Parathyroid adenoma (tissue), 2 donors: ENCODE measurements at regions not wholly inside any gene's neighbourhood (a gene's known extent, or its start where the extent isn't known, plus 50 kb on each side); places are given as distances from the start of the nearest gene placed in this dataset.

Experiments
- H2AFZ ChIP-seq: fragments of 300-600 bp; sonication (generic); one replicate; pipeline ENCODE4 v1.7.0; 2017; ENCODE audit warnings: antibody characterized with exemption, mild to moderate bottlenecking
- H3K27ac ChIP-seq: fragments of 300-600 bp; sonication (generic); one replicate; pipeline ENCODE4 v1.7.0; 2017
- H3K27me3 ChIP-seq: fragments of 300-600 bp; sonication (generic); one replicate; pipeline ENCODE4 v1.7.0; 2017; ENCODE audit warnings: low read length; ENCODE audit not compliant: control insufficient read depth, insufficient read depth
- H3K36me3 ChIP-seq: fragments of 300-600 bp; sonication (generic); one replicate; pipeline ENCODE4 v1.7.0; 2017; ENCODE audit warnings: low read length; ENCODE audit not compliant: control insufficient read depth, insufficient read depth
- H3K4me1 ChIP-seq: fragments of 300-600 bp; sonication (generic); one replicate; pipeline ENCODE4 v1.7.0; 2017; ENCODE audit warnings: control low read depth
- H3K4me2 ChIP-seq: fragments of 300-600 bp; sonication (generic); one replicate; pipeline ENCODE4 v1.7.0; 2017; ENCODE audit warnings: low read length
- H3K4me3 ChIP-seq: fragments of 300-600 bp; sonication (generic); one replicate; pipeline ENCODE4 v1.7.0; 2017; ENCODE audit warnings: low read depth, low read length
- H3K79me2 ChIP-seq: fragments of 300-600 bp; sonication (generic); one replicate; pipeline ENCODE4 v1.7.0; 2017; ENCODE audit warnings: control low read depth
- H3K9ac ChIP-seq: fragments of 300-600 bp; sonication (generic); one replicate; pipeline ENCODE4 v1.7.0; 2017; ENCODE audit warnings: mild to moderate bottlenecking
- H3K9me3 ChIP-seq: fragments of 300-600 bp; sonication (generic); one replicate; pipeline ENCODE4 v1.7.0; 2017; ENCODE audit warnings: low read length; ENCODE audit not compliant: control insufficient read depth
- TF ChIP-seq, protein P1 (sequence below): fragments of 300-600 bp; sonication (generic); IDR thresholded peaks from one replicate; pipeline ENCODE4 v1.7.0; 2017; ENCODE audit warnings: antibody characterized with exemption, mild to moderate bottlenecking
- donor health status: primary hyperparathyroidism.

DNA sequence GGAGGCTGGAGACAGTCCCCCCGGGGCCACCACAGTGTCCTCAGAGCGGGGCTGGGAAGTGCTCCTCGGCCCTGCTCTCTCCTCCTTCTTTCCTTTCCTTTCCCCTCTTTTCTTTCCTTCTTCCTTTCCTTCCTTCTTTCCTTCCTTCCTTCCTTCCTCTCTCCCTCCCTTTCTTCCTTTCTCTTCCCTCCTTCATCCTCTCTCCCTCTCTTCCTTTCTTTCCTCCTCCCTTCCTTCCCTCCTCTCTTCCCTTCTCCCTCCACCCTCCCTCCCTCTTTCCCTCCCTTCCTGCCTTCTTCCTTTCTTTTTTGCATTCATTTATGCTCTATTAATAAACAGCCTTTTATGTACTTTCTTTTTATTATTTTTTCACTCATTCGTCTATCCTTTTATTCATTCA is 127.1 kb upstream of the TCERG1L start:
- H3K9ac ChIP-seq, result no peak overlapping the region
- no peak overlapping the region for H3K4me3 ChIP-seq
- H3K36me3 ChIP-seq, result no peaks in the 10 kb centered on the region
- peaks cover 5% of the 10 kb centered on the region for H3K27me3 ChIP-seq
- no peaks in the 10 kb centered on the region for H3K79me2 ChIP-seq
- H3K4me2 ChIP-seq, result no peak overlapping the region
- TF ChIP-seq, protein P1, sequence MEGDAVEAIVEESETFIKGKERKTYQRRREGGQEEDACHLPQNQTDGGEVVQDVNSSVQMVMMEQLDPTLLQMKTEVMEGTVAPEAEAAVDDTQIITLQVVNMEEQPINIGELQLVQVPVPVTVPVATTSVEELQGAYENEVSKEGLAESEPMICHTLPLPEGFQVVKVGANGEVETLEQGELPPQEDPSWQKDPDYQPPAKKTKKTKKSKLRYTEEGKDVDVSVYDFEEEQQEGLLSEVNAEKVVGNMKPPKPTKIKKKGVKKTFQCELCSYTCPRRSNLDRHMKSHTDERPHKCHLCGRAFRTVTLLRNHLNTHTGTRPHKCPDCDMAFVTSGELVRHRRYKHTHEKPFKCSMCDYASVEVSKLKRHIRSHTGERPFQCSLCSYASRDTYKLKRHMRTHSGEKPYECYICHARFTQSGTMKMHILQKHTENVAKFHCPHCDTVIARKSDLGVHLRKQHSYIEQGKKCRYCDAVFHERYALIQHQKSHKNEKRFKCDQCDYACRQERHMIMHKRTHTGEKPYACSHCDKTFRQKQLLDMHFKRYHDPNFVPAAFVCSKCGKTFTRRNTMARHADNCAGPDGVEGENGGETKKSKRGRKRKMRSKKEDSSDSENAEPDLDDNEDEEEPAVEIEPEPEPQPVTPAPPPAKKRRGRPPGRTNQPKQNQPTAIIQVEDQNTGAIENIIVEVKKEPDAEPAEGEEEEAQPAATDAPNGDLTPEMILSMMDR, result no peak
- H3K9me3 ChIP-seq, result no peaks in the 10 kb centered on the region
- H3K27ac ChIP-seq, result no peak overlapping the region
- no peaks in the 10 kb centered on the region for H3K4me1 ChIP-seq
- H2AFZ ChIP-seq, result no peak overlapping the region

DNA sequence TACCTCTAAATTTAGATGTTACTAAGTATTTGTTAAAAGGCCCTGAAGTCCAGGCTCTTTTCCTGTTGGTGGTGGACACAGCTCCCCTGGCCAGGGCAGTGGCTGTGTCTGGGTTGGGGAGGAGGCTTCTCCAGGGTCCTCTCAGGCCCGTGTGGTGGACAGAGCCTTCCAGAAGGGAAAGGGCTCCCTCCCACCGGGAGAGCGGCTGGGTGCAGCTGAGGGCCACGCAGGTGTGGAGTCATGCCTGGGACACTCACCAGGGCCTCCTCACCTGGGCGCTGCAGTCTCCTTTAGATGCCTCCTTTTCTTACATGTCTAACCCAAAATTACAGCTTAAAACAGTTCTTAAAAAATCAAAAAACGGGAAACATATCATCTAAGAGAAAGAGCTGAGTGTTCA is 128.2 kb upstream of the TCERG1L start:
- Histone ChIP-seq H3K27ac (no peak overlapping the region), H3K4me3 (no peak overlapping the region), H3K4me2 (no peak overlapping the region), H3K9ac (no peak overlapping the region), H3K79me2 (no peaks in the 10 kb centered on the region), H2AFZ (no peak overlapping the region), H3K4me1 (no peaks in the 10 kb centered on the region), H3K36me3 (no peaks in the 10 kb centered on the region), H3K9me3 (no peaks in the 10 kb centered on the region), H3K27me3 (peaks cover 11% of the 10 kb centered on the region)
- TF ChIP-seq, protein P1, result no peak

DNA sequence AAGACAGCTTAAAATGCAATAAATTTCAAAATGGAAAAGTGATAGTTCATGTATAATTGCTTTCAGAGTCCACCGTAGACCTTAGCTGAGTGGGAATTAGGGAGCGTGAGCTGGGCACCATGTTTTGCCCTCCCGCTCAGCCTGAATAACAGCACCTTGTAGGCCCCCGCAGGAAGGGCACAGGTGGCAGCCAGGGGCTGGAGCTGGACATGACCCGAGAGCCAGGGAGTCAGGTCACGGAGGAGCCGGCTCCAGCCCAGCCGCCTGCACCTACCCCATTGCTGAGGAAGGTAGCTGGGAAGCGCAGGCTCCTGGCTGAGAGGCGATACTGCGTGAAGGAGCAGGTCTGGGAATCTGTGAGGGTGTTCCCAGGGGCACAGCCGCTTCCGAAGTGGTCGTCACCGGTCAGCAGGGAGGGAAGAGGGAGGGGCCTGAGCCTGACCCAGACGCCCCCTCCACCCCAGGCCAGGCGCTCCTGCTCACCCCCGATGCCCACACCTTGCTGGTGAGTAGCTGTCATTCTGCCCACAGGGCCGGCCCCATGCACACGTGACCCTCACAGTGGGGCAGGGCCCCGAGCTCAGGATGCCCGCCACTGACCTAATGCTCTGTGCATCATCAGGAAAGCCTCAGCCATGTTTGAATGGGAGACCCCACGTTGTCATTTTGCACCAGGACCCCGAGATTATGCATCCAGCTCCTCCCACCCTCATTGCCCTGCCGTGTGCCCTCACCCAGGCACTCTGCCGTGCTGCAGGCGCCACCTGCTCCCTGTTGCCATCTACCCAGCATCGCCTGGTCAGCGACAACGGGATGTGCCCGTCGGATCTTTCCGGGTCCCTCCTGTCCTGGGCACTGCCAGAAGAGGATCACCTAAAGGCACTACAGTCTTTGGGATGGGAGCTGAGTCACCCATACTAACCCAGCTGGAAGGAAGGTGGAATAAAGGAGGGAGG is 129.2 kb upstream of the TCERG1L start:
- H3K36me3 ChIP-seq, result no peaks in the 10 kb centered on the region
- no peak overlapping the region for H2AFZ ChIP-seq

DNA sequence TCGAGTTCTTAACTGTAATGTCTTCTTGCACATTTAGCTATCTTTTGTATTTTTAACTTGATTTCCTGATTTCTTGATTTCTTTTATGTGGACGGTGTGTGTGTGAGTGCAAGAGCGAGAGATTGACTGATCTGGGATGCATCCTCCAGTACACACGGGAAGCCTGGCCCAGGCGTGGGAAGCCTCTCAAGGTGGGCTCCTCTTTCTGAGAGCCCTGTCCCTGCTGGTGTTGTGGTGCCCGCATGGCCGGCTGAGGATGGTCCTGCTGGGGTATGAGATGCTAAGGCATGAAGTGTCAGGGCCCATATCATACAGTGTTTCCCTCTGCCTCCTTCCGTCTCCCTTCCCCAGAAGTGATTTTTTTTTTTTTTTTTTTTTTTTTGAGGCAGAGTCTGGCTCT is 130.8 kb upstream of the TCERG1L start:
- H3K27ac ChIP-seq, result no peak overlapping the region
- no peak overlapping the region for H3K4me2 ChIP-seq
- H2AFZ ChIP-seq, result no peak overlapping the region
- no peak overlapping the region for H3K9ac ChIP-seq
- H3K27me3 ChIP-seq, result peaks cover 11% of the 10 kb centered on the region
- no peaks in the 10 kb centered on the region for H3K79me2 ChIP-seq
- no peaks in the 10 kb centered on the region for H3K9me3 ChIP-seq
- H3K4me1 ChIP-seq, result no peaks in the 10 kb centered on the region
- H3K36me3 ChIP-seq, result no peaks in the 10 kb centered on the region
- H3K4me3 ChIP-seq, result no peak overlapping the region
- TF ChIP-seq, protein P1, result no peak

More for the DNA sequence above, 129.2 kb upstream of the TCERG1L start:
- no peaks in the 10 kb centered on the region for H3K4me1 ChIP-seq
- H3K4me3 ChIP-seq, result no peak overlapping the region
- H3K9ac ChIP-seq, result no peak overlapping the region
- H3K27ac ChIP-seq, result no peak overlapping the region
- H3K79me2 ChIP-seq, result no peaks in the 10 kb centered on the region
- peaks cover 11% of the 10 kb centered on the region for H3K27me3 ChIP-seq
- TF ChIP-seq, protein P1, result no peak
- H3K4me2 ChIP-seq, result no peak overlapping the region
- H3K9me3 ChIP-seq, result no peaks in the 10 kb centered on the region
